Glutamatergic neuron (in vitro differentiated cells): ENCODE measurements at regions not wholly inside any gene's neighbourhood (a gene's known extent, or its start where the extent isn't known, plus 50 kb on each side); places are given as distances from the start of the nearest gene placed in this dataset.

Experiments used
- DNase-seq: peaks from one replicate; pipeline ENCODE4 v3.0.0; 2022
- H3K27ac Mint-ChIP-seq: one replicate; pipeline ENCODE4 v1.8.0; 2020; ENCODE audit warnings: mild to moderate bottlenecking, mixed read lengths, inconsistent platforms; ENCODE audit not compliant: unreplicated experiment
- H3K27me3 Mint-ChIP-seq: one replicate; pipeline ENCODE4 v1.8.0; 2020; ENCODE audit warnings: mild to moderate bottlenecking, moderate library complexity, mixed read lengths, inconsistent platforms; ENCODE audit not compliant: unreplicated experiment
- H3K36me3 Mint-ChIP-seq: one replicate; pipeline ENCODE4 v1.8.0; 2020; ENCODE audit warnings: mild to moderate bottlenecking, mixed read lengths, inconsistent platforms; ENCODE audit not compliant: unreplicated experiment
- H3K4me1 Mint-ChIP-seq: one replicate; pipeline ENCODE4 v1.8.0; 2020; ENCODE audit warnings: mild to moderate bottlenecking, low read depth, mixed read lengths, inconsistent platforms; ENCODE audit not compliant: unreplicated experiment
- H3K4me3 Mint-ChIP-seq: one replicate; pipeline ENCODE4 v1.8.0; 2020; ENCODE audit warnings: mild to moderate bottlenecking, mixed read lengths, inconsistent platforms; ENCODE audit not compliant: unreplicated experiment
- H3K9me3 Mint-ChIP-seq: one replicate; pipeline ENCODE4 v1.8.0; 2020; ENCODE audit warnings: mild to moderate bottlenecking, moderate library complexity, mixed read lengths, inconsistent platforms; ENCODE audit not compliant: unreplicated experiment
- CTCF ChIP-seq: fragments of 200-600 bp; sonication (generic); IDR thresholded peaks from one replicate; pipeline ENCODE4 v1.5.0; 2021; ENCODE audit not compliant: partially characterized antibody, unreplicated experiment

- Mint-ChIP-seq H3K27ac (no peak overlapping the region), H3K4me3 (no peak overlapping the region), H3K9me3 (no peaks in the 10 kb centered on the region), H3K27me3 (peaks cover 9% of the 10 kb centered on the region), H3K36me3 (no peaks in the 10 kb centered on the region), H3K4me1 (no peaks in the 10 kb centered on the region)
- no peak for TF ChIP-seq CTCF
- DNase-seq, result no peak
These were observed 70.0 kb upstream of the ALX4 start for GRCh38 chr11:44380009-44380313.

DNA sequence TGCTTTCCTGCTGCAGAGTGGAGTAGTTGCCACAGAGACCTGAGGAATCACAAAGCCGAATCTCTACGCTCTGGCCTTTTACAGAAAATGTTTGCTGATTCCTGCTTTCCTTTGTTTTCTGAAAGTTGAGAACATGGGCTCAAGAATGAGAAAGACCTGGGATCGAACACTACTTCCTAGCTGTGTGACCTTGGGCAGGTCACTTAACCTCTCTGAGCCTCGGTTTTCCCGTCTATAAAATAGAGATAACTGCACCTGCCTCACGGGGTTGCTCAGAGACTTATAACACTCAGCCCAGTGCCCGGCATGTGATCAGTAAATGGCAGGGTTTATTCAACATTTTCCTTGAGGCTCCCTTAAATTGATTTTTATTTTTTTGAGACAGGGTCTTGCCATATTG, 70.9 kb upstream of the ALX4 start:
- Mint-ChIP-seq H3K36me3 (no peaks in the 10 kb centered on the region), H3K27ac (no peak overlapping the region), H3K4me3 (no peak overlapping the region), H3K27me3 (peaks cover 9% of the 10 kb centered on the region), H3K9me3 (no peaks in the 10 kb centered on the region), H3K4me1 (no peaks in the 10 kb centered on the region)
- DNase-seq, result no peak
- TF ChIP-seq CTCF, result no peak

DNA sequence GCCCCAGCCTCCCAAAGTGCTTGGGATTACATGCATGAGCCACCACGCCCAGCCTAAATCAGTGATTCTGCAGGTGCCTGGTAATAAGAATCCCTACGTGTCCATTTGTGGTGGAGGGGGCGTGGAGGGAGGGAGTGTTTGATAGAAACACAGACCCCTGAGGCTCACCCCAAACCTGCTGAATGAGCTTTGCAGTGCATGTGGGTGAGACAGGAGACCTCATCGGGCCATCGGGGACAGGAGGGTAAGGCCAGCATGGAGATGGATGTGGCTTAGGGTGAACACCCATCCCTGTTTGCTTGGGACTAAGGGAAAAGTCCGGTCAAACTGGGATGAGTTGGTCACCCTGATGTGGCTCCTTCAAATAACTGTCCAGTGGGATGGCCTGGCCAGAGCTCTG, 71.3 kb upstream of the ALX4 start:
- H3K4me3 Mint-ChIP-seq, result no peak overlapping the region
- no peak for DNase-seq
- H3K9me3 Mint-ChIP-seq, result no peaks in the 10 kb centered on the region
- no peaks in the 10 kb centered on the region for H3K36me3 Mint-ChIP-seq
- peaks cover 7% of the 10 kb centered on the region for H3K27me3 Mint-ChIP-seq
- H3K4me1 Mint-ChIP-seq, result no peaks in the 10 kb centered on the region
- H3K27ac Mint-ChIP-seq, result no peak overlapping the region
- TF ChIP-seq CTCF, result no peak

- H3K36me3 Mint-ChIP-seq, result no peaks in the 10 kb centered on the region
- peaks cover 2% of the 10 kb centered on the region for H3K27me3 Mint-ChIP-seq
- H3K27ac Mint-ChIP-seq, result no peak overlapping the region
- no peaks in the 10 kb centered on the region for H3K4me1 Mint-ChIP-seq
- no peak for TF ChIP-seq CTCF
- no peak overlapping the region for H3K4me3 Mint-ChIP-seq
- H3K9me3 Mint-ChIP-seq, result no peaks in the 10 kb centered on the region
- no peak for DNase-seq
These were observed 72.2 kb upstream of the ALX4 start for GRCh38 chr11:44382118-44382517.

DNA sequence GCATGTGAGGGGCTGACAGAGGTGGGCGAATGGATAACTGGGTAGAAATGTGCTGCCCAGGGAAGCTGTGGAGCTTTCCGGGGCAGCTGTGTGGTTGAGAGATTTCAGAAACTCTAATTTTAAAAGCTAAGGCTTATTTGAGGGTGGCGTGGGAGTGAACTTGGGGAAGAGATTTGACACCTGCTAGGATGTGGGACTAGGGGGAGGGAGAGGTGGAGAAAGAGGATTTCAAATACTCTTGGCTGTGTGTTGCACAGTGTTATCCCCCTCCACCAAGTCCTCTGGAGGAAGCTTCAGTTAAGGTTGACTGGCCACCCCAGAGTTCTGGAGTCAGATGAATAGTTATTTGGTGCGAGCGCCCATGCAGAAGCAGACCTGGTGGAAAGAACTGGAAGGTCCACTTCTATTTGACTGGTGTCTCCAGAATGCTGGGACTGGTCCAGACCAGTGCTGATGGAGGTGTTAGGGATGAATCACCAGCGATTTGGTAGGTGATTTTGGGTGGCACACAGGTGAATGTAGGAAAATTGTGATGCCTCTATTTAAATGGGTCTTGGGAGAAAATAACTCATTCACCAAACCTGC, 72.8 kb upstream of the ALX4 start:
- no peak overlapping the region for H3K27ac Mint-ChIP-seq
- no peaks in the 10 kb centered on the region for H3K4me1 Mint-ChIP-seq
- no peaks in the 10 kb centered on the region for H3K9me3 Mint-ChIP-seq
- no peak for TF ChIP-seq CTCF
- H3K27me3 Mint-ChIP-seq, result peaks cover 2% of the 10 kb centered on the region
- H3K36me3 Mint-ChIP-seq, result no peaks in the 10 kb centered on the region
- no peak overlapping the region for H3K4me3 Mint-ChIP-seq
- no peak for DNase-seq
